ENCODE measurements at regions not wholly inside any gene's neighbourhood (a gene's known extent, or its start where the extent isn't known, plus 50 kb on each side); places are given as distances from the start of the nearest gene placed in this dataset.

GRCh38 chr13:31853643-31854326, 114.5 kb downstream of the RXFP2 start:
- DNase-seq: no peak
- Histone ChIP-seq H3K36me3 (ENCODE audit: control insufficient read depth in 1 of 2, insufficient read depth in 2 of 2, low read length in 1 of 2) (no peaks in the 10 kb centered on the region), H3K9me3 (ENCODE audit: control insufficient read depth, low read length) (no peaks in the 10 kb centered on the region), H3K27ac (ENCODE audit: low read depth in 1 of 2, low read length in 2 of 2) (no peak overlapping the region), H3K4me1 (ENCODE audit: control insufficient read depth in 1 of 2, insufficient read depth in 2 of 2, low read length in 2 of 2) (peaks cover 0 to 5% of the 10 kb centered on the region in 2 donors), H3K27me3 (ENCODE audit: control insufficient read depth in 1 of 2, insufficient read depth in 2 of 2, low read length in 1 of 2) (no peaks in the 10 kb centered on the region), H3K4me3 (ENCODE audit: low read length in 2 of 2) (no peak overlapping the region)
- intact Hi-C loops (cut with DNase I): no loop called here
- WGBS, 2 donors: 92 to 93% methylated on average over 6 of the region's 6 CpGs
- no peak for ATAC-seq (ENCODE audit: low FRiP score)

GRCh38 chr13:31859571-31859970, 120.2 kb downstream of the RXFP2 start:
- no peak for DNase-seq
- ATAC-seq (ENCODE audit: low FRiP score): no peak
- no peaks in the 10 kb centered on the region for H3K27me3 ChIP-seq (ENCODE audit: control insufficient read depth in 1 of 2, insufficient read depth in 2 of 2, low read length in 1 of 2)
- no peaks in the 10 kb centered on the region for H3K36me3 ChIP-seq (ENCODE audit: control insufficient read depth in 1 of 2, insufficient read depth in 2 of 2, low read length in 1 of 2)
- no peaks in the 10 kb centered on the region for H3K9me3 ChIP-seq (ENCODE audit: control insufficient read depth, low read length)
- intact Hi-C loops (cut with DNase I): no loop called here
- peaks cover 5% of the 10 kb centered on the region in 2 donors for H3K4me1 ChIP-seq (ENCODE audit: control insufficient read depth in 1 of 2, insufficient read depth in 2 of 2, low read length in 2 of 2)
- H3K4me3 ChIP-seq (ENCODE audit: low read length in 2 of 2): no peak overlapping the region
- H3K27ac ChIP-seq (ENCODE audit: low read depth in 1 of 2, low read length in 2 of 2): peak overlapping the region; percentile 4 to 12
- WGBS, 2 donors: 13 to 31% methylated on average over 5 of the region's 5 CpGs

- no peak overlapping the region for H3K4me3 ChIP-seq (ENCODE audit: low read length in 2 of 2)
- 13 to 14% methylated on average over 5 of the region's 5 CpGs for WGBS, 2 donors
- ATAC-seq (ENCODE audit: low FRiP score) (peak; percentile 19), DNase-seq (peak in 1 of 2 donors; percentile 65)
- peak overlapping the region; percentile 4 to 55 for H3K27ac ChIP-seq (ENCODE audit: low read depth in 1 of 2, low read length in 2 of 2)
- no peaks in the 10 kb centered on the region for H3K27me3 ChIP-seq (ENCODE audit: control insufficient read depth in 1 of 2, insufficient read depth in 2 of 2, low read length in 1 of 2)
- H3K9me3 ChIP-seq (ENCODE audit: control insufficient read depth, low read length): no peaks in the 10 kb centered on the region
- intact Hi-C loops (cut with DNase I): no loop called here
- H3K36me3 ChIP-seq (ENCODE audit: control insufficient read depth in 1 of 2, insufficient read depth in 2 of 2, low read length in 1 of 2): no peaks in the 10 kb centered on the region
- peaks cover 5 to 6% of the 10 kb centered on the region in 2 donors for H3K4me1 ChIP-seq (ENCODE audit: control insufficient read depth in 1 of 2, insufficient read depth in 2 of 2, low read length in 2 of 2)
These were observed 120.7 kb downstream of the RXFP2 start for GRCh38 chr13:31860002-31860401.

- DNase-seq: no peak
- WGBS, 2 donors: 66 to 86% methylated on average over 3 of the region's 3 CpGs
- Histone ChIP-seq H3K4me3 (ENCODE audit: low read length in 2 of 2) (no peak overlapping the region), H3K27me3 (ENCODE audit: control insufficient read depth in 1 of 2, insufficient read depth in 2 of 2, low read length in 1 of 2) (no peaks in the 10 kb centered on the region), H3K27ac (ENCODE audit: low read depth in 1 of 2, low read length in 2 of 2) (no peak overlapping the region), H3K9me3 (ENCODE audit: control insufficient read depth, low read length) (no peaks in the 10 kb centered on the region), H3K4me1 (ENCODE audit: control insufficient read depth in 1 of 2, insufficient read depth in 2 of 2, low read length in 2 of 2) (peaks cover 5 to 9% of the 10 kb centered on the region in 2 donors), H3K36me3 (ENCODE audit: control insufficient read depth in 1 of 2, insufficient read depth in 2 of 2, low read length in 1 of 2) (no peaks in the 10 kb centered on the region)
- no peak for ATAC-seq (ENCODE audit: low FRiP score)
- intact Hi-C loops (cut with DNase I): no loop called here
These were observed 123.5 kb downstream of the RXFP2 start for GRCh38 chr13:31862828-31863227.

- no peak overlapping the region for H3K27ac ChIP-seq (ENCODE audit: low read depth in 1 of 2, low read length in 2 of 2)
- H3K9me3 ChIP-seq (ENCODE audit: control insufficient read depth, low read length): no peaks in the 10 kb centered on the region
- no peak for DNase-seq
- 92 to 96% methylated on average over 2 of the region's 2 CpGs for WGBS, 2 donors
- H3K4me1 ChIP-seq (ENCODE audit: control insufficient read depth in 1 of 2, insufficient read depth in 2 of 2, low read length in 2 of 2): peaks cover 3% of the 10 kb centered on the region in 2 donors
- intact Hi-C loops (cut with DNase I): no loop called here
- no peaks in the 10 kb centered on the region for H3K27me3 ChIP-seq (ENCODE audit: control insufficient read depth in 1 of 2, insufficient read depth in 2 of 2, low read length in 1 of 2)
- H3K36me3 ChIP-seq (ENCODE audit: control insufficient read depth in 1 of 2, insufficient read depth in 2 of 2, low read length in 1 of 2): no peaks in the 10 kb centered on the region
- ATAC-seq (ENCODE audit: low FRiP score): no peak
- H3K4me3 ChIP-seq (ENCODE audit: low read length in 2 of 2): no peak overlapping the region
These were observed 125.0 kb downstream of the RXFP2 start for GRCh38 chr13:31864307-31864706.

- ATAC-seq (ENCODE audit: low FRiP score) (no peak), DNase-seq (no peak)
- H3K9me3 ChIP-seq (ENCODE audit: control insufficient read depth, low read length): no peaks in the 10 kb centered on the region
- H3K4me3 ChIP-seq (ENCODE audit: low read length in 2 of 2): no peak overlapping the region
- H3K27me3 ChIP-seq (ENCODE audit: control insufficient read depth in 1 of 2, insufficient read depth in 2 of 2, low read length in 1 of 2): no peaks in the 10 kb centered on the region
- no peak overlapping the region for H3K27ac ChIP-seq (ENCODE audit: low read depth in 1 of 2, low read length in 2 of 2)
- H3K4me1 ChIP-seq (ENCODE audit: control insufficient read depth in 1 of 2, insufficient read depth in 2 of 2, low read length in 2 of 2): peaks cover 0 to 4% of the 10 kb centered on the region in 2 donors
- no peaks in the 10 kb centered on the region for H3K36me3 ChIP-seq (ENCODE audit: control insufficient read depth in 1 of 2, insufficient read depth in 2 of 2, low read length in 1 of 2)
- intact Hi-C loops (cut with DNase I): no loop called here
These were observed 126.8 kb downstream of the RXFP2 start for GRCh38 chr13:31866099-31866498.

- ATAC-seq (ENCODE audit: low FRiP score) (no peak), DNase-seq (no peak)
- Histone ChIP-seq H3K27me3 (ENCODE audit: control insufficient read depth in 1 of 2, insufficient read depth in 2 of 2, low read length in 1 of 2) (no peaks in the 10 kb centered on the region), H3K27ac (ENCODE audit: low read depth in 1 of 2, low read length in 2 of 2) (no peak overlapping the region), H3K4me1 (ENCODE audit: control insufficient read depth in 1 of 2, insufficient read depth in 2 of 2, low read length in 2 of 2) (peaks cover 0 to 5% of the 10 kb centered on the region in 2 donors), H3K36me3 (ENCODE audit: control insufficient read depth in 1 of 2, insufficient read depth in 2 of 2, low read length in 1 of 2) (no peaks in the 10 kb centered on the region), H3K9me3 (ENCODE audit: control insufficient read depth, low read length) (no peaks in the 10 kb centered on the region), H3K4me3 (ENCODE audit: low read length in 2 of 2) (no peak overlapping the region)
- intact Hi-C loops (cut with DNase I): no loop called here
These were observed 128.4 kb downstream of the RXFP2 start for GRCh38 chr13:31867709-31868108.

GRCh38 chr13:31869582-31869981, 130.3 kb downstream of the RXFP2 start:
- no peaks in the 10 kb centered on the region for H3K36me3 ChIP-seq (ENCODE audit: control insufficient read depth in 1 of 2, insufficient read depth in 2 of 2, low read length in 1 of 2)
- H3K4me1 ChIP-seq (ENCODE audit: control insufficient read depth in 1 of 2, insufficient read depth in 2 of 2, low read length in 2 of 2): peaks cover 3 to 5% of the 10 kb centered on the region in 2 donors
- H3K4me3 ChIP-seq (ENCODE audit: low read length in 2 of 2): no peak overlapping the region
- 97 to 99% methylated on average over 2 of the region's 2 CpGs for WGBS, 2 donors
- no peak overlapping the region for H3K27ac ChIP-seq (ENCODE audit: low read depth in 1 of 2, low read length in 2 of 2)
- no peak for DNase-seq
- no peaks in the 10 kb centered on the region for H3K9me3 ChIP-seq (ENCODE audit: control insufficient read depth, low read length)
- no peak for ATAC-seq (ENCODE audit: low FRiP score)
- intact Hi-C loops (cut with DNase I): no loop called here
- H3K27me3 ChIP-seq (ENCODE audit: control insufficient read depth in 1 of 2, insufficient read depth in 2 of 2, low read length in 1 of 2): no peaks in the 10 kb centered on the region

- Histone ChIP-seq H3K36me3 (ENCODE audit: control insufficient read depth in 1 of 2, insufficient read depth in 2 of 2, low read length in 1 of 2) (no peaks in the 10 kb centered on the region), H3K9me3 (ENCODE audit: control insufficient read depth, low read length) (no peaks in the 10 kb centered on the region), H3K4me1 (ENCODE audit: control insufficient read depth in 1 of 2, insufficient read depth in 2 of 2, low read length in 2 of 2) (peaks cover 2 to 3% of the 10 kb centered on the region in 2 donors), H3K4me3 (ENCODE audit: low read length in 2 of 2) (no peak overlapping the region), H3K27ac (ENCODE audit: low read depth in 1 of 2, low read length in 2 of 2) (no peak overlapping the region), H3K27me3 (ENCODE audit: control insufficient read depth in 1 of 2, insufficient read depth in 2 of 2, low read length in 1 of 2) (no peaks in the 10 kb centered on the region)
- ATAC-seq (ENCODE audit: low FRiP score) (no peak), DNase-seq (no peak)
- whole genome bisulfite sequencing, 2 donors: 71 to 77% methylated on average over 2 of the region's 2 CpGs
- intact Hi-C loops (cut with DNase I): no loop called here
These were observed 131.2 kb downstream of the RXFP2 start for GRCh38 chr13:31870511-31870910.

All from aorta (tissue), 5 donors.